IMR-90 (cell line): ENCODE measurements at regions not wholly inside any gene's neighbourhood (a gene's known extent, or its start where the extent isn't known, plus 50 kb on each side); places are given as distances from the start of the nearest gene placed in this dataset.

Experiments used
- BHLHE40 ChIP-seq: fragments of 150-350 bp; IDR thresholded peaks from 2 replicates; pipeline ENCODE4 v1.6.1; 2016; ENCODE audit warnings: mild to moderate bottlenecking, low read depth, low read length
- CHD1 ChIP-seq: IDR thresholded peaks from 2 replicates; pipeline ENCODE4 v1.6.1; 2012; ENCODE audit warnings: low read depth, low read length, improper control_type of control experiment
- ELK1 ChIP-seq: fragments of 150-350 bp; IDR thresholded peaks from 2 replicates; pipeline ENCODE4 v1.6.1; 2016; ENCODE audit warnings: low read depth, mild to moderate bottlenecking, low read length, moderate library complexity, borderline replicate concordance
- MAZ ChIP-seq: IDR thresholded peaks from 2 replicates; pipeline ENCODE4 v1.6.1; 2012; ENCODE audit warnings: low read depth, mild to moderate bottlenecking, low read length, improper control_type of control experiment, moderate library complexity, borderline replicate concordance
- MXI1 ChIP-seq: IDR thresholded peaks from 2 replicates; pipeline ENCODE4 v1.6.1; 2012; ENCODE audit warnings: low read depth, mild to moderate bottlenecking, low read length, moderate library complexity, borderline replicate concordance
- NFE2L2 ChIP-seq: fragments of 150-350 bp; IDR thresholded peaks from 2 replicates; pipeline ENCODE4 v1.6.1; 2016; ENCODE audit warnings: low read depth, mild to moderate bottlenecking, low read length
- POLR2A ChIP-seq: IDR thresholded peaks from 2 replicates; pipeline ENCODE4 v1.6.1; 2012; ENCODE audit warnings: mild to moderate bottlenecking, low read depth, low read length
- RCOR1 ChIP-seq: IDR thresholded peaks from 2 replicates; pipeline ENCODE4 v1.6.1; 2012; ENCODE audit warnings: mild to moderate bottlenecking, low read length, improper control_type of control experiment; ENCODE audit not compliant: insufficient replicate concordance
- SMC3 ChIP-seq: fragments of 150-350 bp; IDR thresholded peaks from 2 replicates; pipeline ENCODE4 v1.6.1; 2016; ENCODE audit warnings: low read depth, mild to moderate bottlenecking, antibody characterized with exemption, low read length, moderate library complexity
- TF ChIP-seq, protein P1 (sequence below): conservative IDR thresholded peaks from 2 replicates; pipeline ENCODE4 v1.5.1; 2012; ENCODE audit warnings: mild to moderate bottlenecking, low read depth, low read length, improper control_type of control experiment

DNA sequence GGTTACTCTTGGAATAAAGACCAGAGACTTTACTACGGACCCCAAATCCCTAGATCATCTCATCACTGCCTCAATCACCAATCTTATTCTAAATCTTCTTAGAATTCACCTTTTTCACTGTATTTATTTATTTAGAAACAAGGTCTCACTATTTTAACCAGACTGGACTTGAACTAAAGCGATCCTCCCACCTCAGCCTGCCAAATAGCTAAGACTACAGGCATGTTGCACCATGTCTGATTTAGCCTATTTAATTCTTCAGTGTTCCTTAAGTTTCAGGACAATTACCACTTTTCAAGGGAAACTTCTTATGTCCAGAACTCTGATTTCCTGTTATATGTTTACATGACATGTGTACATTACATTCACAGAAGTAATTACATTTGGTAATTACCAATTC is 238.0 kb upstream of the COL8A1 start:
- TF ChIP-seq NFE2L2 (no peak), ELK1 (no peak), MXI1 (no peak), BHLHE40 (no peak), POLR2A (no peak), RCOR1 (no peak), SMC3 (no peak), CHD1 (no peak), MAZ (no peak)
- TF ChIP-seq, protein P1, sequence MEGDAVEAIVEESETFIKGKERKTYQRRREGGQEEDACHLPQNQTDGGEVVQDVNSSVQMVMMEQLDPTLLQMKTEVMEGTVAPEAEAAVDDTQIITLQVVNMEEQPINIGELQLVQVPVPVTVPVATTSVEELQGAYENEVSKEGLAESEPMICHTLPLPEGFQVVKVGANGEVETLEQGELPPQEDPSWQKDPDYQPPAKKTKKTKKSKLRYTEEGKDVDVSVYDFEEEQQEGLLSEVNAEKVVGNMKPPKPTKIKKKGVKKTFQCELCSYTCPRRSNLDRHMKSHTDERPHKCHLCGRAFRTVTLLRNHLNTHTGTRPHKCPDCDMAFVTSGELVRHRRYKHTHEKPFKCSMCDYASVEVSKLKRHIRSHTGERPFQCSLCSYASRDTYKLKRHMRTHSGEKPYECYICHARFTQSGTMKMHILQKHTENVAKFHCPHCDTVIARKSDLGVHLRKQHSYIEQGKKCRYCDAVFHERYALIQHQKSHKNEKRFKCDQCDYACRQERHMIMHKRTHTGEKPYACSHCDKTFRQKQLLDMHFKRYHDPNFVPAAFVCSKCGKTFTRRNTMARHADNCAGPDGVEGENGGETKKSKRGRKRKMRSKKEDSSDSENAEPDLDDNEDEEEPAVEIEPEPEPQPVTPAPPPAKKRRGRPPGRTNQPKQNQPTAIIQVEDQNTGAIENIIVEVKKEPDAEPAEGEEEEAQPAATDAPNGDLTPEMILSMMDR = no peak
